Uterus (tissue), 3 donors: ENCODE measurements at regions not wholly inside any gene's neighbourhood (a gene's known extent, or its start where the extent isn't known, plus 50 kb on each side); places are given as distances from the start of the nearest gene placed in this dataset.

ENCODE experiments used
- DNase-seq, 2 donors: peaks; one replicate each; pipeline ENCODE4 v3.0.0-alpha.2; 2019 to 2020
- H3K27ac ChIP-seq, 2 donors: fragments of 200-600 bp; sonication (generic); 1 replicate in 1 of 2; 2 replicates in 1 of 2; pipeline ENCODE4 v1.5.1; 2016 to 2018
- H3K27me3 ChIP-seq, 2 donors: fragments of 200-600 bp; sonication (generic); one replicate each; pipeline ENCODE4 v1.5.1; 2018 to 2019; ENCODE audit warnings: control low read depth in 1 of 2
- H3K36me3 ChIP-seq, 2 donors: fragments of 200-600 bp; sonication (generic); one replicate each; pipeline ENCODE4 v1.5.1; 2019; ENCODE audit warnings: control low read depth in 1 of 2
- H3K4me1 ChIP-seq, 2 donors: fragments of 200-600 bp; sonication (generic); one replicate each; pipeline ENCODE4 v1.5.1; 2018 to 2019; ENCODE audit warnings: control low read depth in 1 of 2
- H3K4me3 ChIP-seq, 2 donors: fragments of 200-600 bp; sonication (generic); 1 replicate in 1 of 2; 2 replicates in 1 of 2; pipeline ENCODE4 v1.5.1; 2018 to 2019; ENCODE audit warnings: mild to moderate bottlenecking in 1 of 2
- H3K9me3 ChIP-seq, 2 donors: fragments of 200-600 bp; sonication (generic); one replicate each; pipeline ENCODE4 v1.5.1; 2019; ENCODE audit warnings: control low read depth in 1 of 2
- CTCF ChIP-seq, 4 experiments: fragments of 200-600 bp in 2 of 4; fragments of 450-650 bp in 2 of 4; sonication (generic) in 2 of 4; IDR thresholded peaks; one replicate each; pipeline ENCODE4 v1.5.1; 2016 to 2019; ENCODE audit warnings: antibody characterized with exemption in 4 of 4, mild to moderate bottlenecking in 2 of 4, moderate library complexity in 1 of 4
- POLR2A ChIP-seq, 2 donors: fragments of 450-650 bp; IDR thresholded peaks; one replicate each; pipeline ENCODE4 v1.6.1; 2016; ENCODE audit warnings: antibody characterized with exemption in 2 of 2, mild to moderate bottlenecking in 1 of 2, moderate library complexity in 1 of 2
- intact Hi-C: fragments of 100-400 bp; cut with DNase I; formaldehyde crosslinking; loops from one replicate; pipeline ENCODE4 v1.15.1; 2023; ENCODE audit warnings: low total_unique reads
- donor health status: DM: yes; HTN: yes; CAD: no.

- no peak overlapping the region for H3K27ac ChIP-seq
- H3K4me1 ChIP-seq, result no peaks in the 10 kb centered on the region
- intact Hi-C loops, result no loop called here
- TF ChIP-seq CTCF (IDR thresholded peaks at IDR 0.05) (no peak), POLR2A (IDR thresholded peaks at IDR 0.05) (no peak)
- no peaks in the 10 kb centered on the region for H3K27me3 ChIP-seq
- H3K4me3 ChIP-seq, result no peak overlapping the region
- H3K9me3 ChIP-seq, result no peaks in the 10 kb centered on the region
- DNase-seq, result no peak
- no peaks in the 10 kb centered on the region for H3K36me3 ChIP-seq
Measured at GRCh38 chr16:86816930-86817625, 238.7 kb downstream of the FOXL1 start.

GRCh38 chr16:86818671-86819532 is 240.6 kb downstream of the FOXL1 start:
- H3K9me3 ChIP-seq, result no peaks in the 10 kb centered on the region
- no peak for DNase-seq
- H3K4me3 ChIP-seq, result no peak overlapping the region
- no peaks in the 10 kb centered on the region for H3K4me1 ChIP-seq
- no peaks in the 10 kb centered on the region for H3K36me3 ChIP-seq
- intact Hi-C loops, result no loop called here
- no peaks in the 10 kb centered on the region for H3K27me3 ChIP-seq
- H3K27ac ChIP-seq, result no peak overlapping the region
- TF ChIP-seq CTCF (IDR thresholded peaks at IDR 0.05) (no peak), POLR2A (IDR thresholded peaks at IDR 0.05) (no peak)

GRCh38 chr16:86819533-86819892 is 241.2 kb downstream of the FOXL1 start:
- Histone ChIP-seq H3K27me3 (no peaks in the 10 kb centered on the region), H3K27ac (no peak overlapping the region)
- TF ChIP-seq CTCF (IDR thresholded peaks at IDR 0.05) (no peak), POLR2A (IDR thresholded peaks at IDR 0.05) (no peak)

GRCh38 chr16:86821895-86822294 is 243.5 kb downstream of the FOXL1 start:
- Histone ChIP-seq H3K4me3 (no peak overlapping the region), H3K9me3 (no peaks in the 10 kb centered on the region), H3K4me1 (no peaks in the 10 kb centered on the region), H3K27ac (no peak overlapping the region), H3K36me3 (no peaks in the 10 kb centered on the region), H3K27me3 (peaks cover 0 to 5% of the 10 kb centered on the region in 2 donors)
- DNase-seq, result no peak
- no peak for TF ChIP-seq POLR2A (IDR thresholded peaks at IDR 0.05)
- no peak for TF ChIP-seq CTCF (IDR thresholded peaks at IDR 0.05)
- intact Hi-C loops, result no loop called here

More at GRCh38 chr16:86819533-86819892, 241.2 kb downstream of the FOXL1 start:
- no peaks in the 10 kb centered on the region for H3K9me3 ChIP-seq
- no peaks in the 10 kb centered on the region for H3K36me3 ChIP-seq
- no peaks in the 10 kb centered on the region for H3K4me1 ChIP-seq
- DNase-seq, result no peak
- intact Hi-C loops, result no loop called here
- no peak overlapping the region for H3K4me3 ChIP-seq

DNA sequence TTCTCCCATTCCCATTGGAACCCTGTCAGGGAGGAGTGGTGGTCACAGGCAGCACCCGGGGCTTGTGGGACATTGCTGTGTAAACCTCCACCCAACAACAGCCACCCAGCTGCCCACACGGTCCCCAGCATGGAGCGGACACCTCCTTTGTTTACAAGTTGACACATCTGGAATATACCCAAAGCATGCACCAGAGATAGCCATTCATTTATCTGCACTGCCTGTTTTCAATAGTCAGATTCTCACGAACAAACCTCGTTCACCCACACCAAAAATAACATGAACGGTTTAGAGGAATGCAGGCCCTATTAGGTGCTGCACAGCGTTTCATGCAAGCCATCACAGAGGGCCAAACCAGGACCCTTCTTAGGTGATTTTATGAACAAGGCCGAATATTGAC is 244.8 kb downstream of the FOXL1 start:
- Histone ChIP-seq H3K4me1 (no peaks in the 10 kb centered on the region), H3K9me3 (no peaks in the 10 kb centered on the region), H3K36me3 (no peaks in the 10 kb centered on the region), H3K27me3 (peaks cover 0 to 5% of the 10 kb centered on the region in 2 donors), H3K27ac (no peak overlapping the region), H3K4me3 (no peak overlapping the region)
- DNase-seq, result no peak
- intact Hi-C loops, result no loop called here
- no peak for TF ChIP-seq POLR2A (IDR thresholded peaks at IDR 0.05)
- no peak for TF ChIP-seq CTCF (IDR thresholded peaks at IDR 0.05)
